DMS79 (cell line): ENCODE measurements at regions not wholly inside any gene's neighbourhood (a gene's known extent, or its start where the extent isn't known, plus 50 kb on each side); places are given as distances from the start of the nearest gene placed in this dataset.
A peak's percentile ranks its signal among the peaks of the same experiment; 100 is the strongest.
"Not testable (repeated sequence)": the region's sequence is repeated elsewhere in the genome, so short reads cannot be mapped to it uniquely, and the experiment has no call there.

Source experiments
- DNase-seq: peaks from one replicate; lab custom pipeline; 2025; lab: John Stamatoyannopoulos, UW

- peak; percentile 83 for DNase-seq
Observed at GRCh38 chr15:100721758-100722550, 119.6 kb downstream of the ASB7 start.

GRCh38 chr15:100722551-100723314 is 120.3 kb downstream of the ASB7 start:
- DNase-seq, result no peak

- DNase-seq, result no peak
Observed at GRCh38 chr15:100723315-100723801, 121.0 kb downstream of the ASB7 start.

- no peak for DNase-seq
Observed at GRCh38 chr15:100725121-100726069, 123.0 kb downstream of the ASB7 start.

- no peak for DNase-seq
Observed at GRCh38 chr15:100726070-100726420, 123.7 kb downstream of the ASB7 start.

- DNase-seq, result no peak
Observed at GRCh38 chr15:100726421-100727190, 124.2 kb downstream of the ASB7 start.

GRCh38 chr15:100727291-100727851 is 125.0 kb downstream of the ASB7 start:
- DNase-seq, result no peak

- no peak for DNase-seq
Observed at GRCh38 chr15:100728371-100729201, 126.2 kb downstream of the ASB7 start.

GRCh38 chr15:100729461-100729860 is 127.1 kb downstream of the ASB7 start:
- DNase-seq, result no peak

GRCh38 chr15:100730129-100730528 is 127.7 kb downstream of the ASB7 start:
- DNase-seq, result no peak

- DNase-seq, result no peak
Observed at GRCh38 chr15:100730655-100731266, 128.4 kb downstream of the ASB7 start.

- no peak for DNase-seq
Observed at GRCh38 chr15:100731267-100732152, 129.1 kb downstream of the ASB7 start.

GRCh38 chr15:100732211-100733055 is 130.0 kb downstream of the ASB7 start:
- no peak for DNase-seq

- no peak for DNase-seq
Observed at GRCh38 chr15:100733101-100733842, 130.9 kb downstream of the ASB7 start.

GRCh38 chr15:100733843-100734185 is 131.4 kb downstream of the ASB7 start:
- DNase-seq, result not testable (repeated sequence)

- no peak for DNase-seq
Observed at GRCh38 chr15:100734586-100734985, 132.2 kb downstream of the ASB7 start.
